ENCODE measurements at regions not wholly inside any gene's neighbourhood (a gene's known extent, or its start where the extent isn't known, plus 50 kb on each side); places are given as distances from the start of the nearest gene placed in this dataset.

GRCh38 chrY:7977301-7977700 lies 1065.7 kb upstream of the AMELY start:
- no peak for DNase-seq (ENCODE audit: low read depth in 2 of 2)

DNA sequence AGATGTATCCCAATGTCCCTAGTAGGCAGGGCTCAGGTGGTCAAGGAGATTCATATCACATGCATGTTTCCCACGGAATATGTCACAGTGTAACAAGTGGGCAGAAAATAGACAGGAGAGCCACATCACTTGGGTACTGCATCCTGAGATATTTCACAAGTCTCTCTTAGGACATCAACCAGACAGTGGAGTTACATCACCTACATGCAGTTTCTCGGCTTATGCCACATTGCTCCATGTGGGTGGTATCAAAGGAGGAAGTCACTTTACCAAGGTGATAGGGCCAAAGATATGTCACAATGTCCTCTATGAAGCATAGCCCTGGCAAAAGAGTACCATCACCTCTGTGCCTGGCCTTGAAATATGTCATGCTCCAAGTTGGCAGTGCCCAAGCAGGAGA lies 1056.7 kb upstream of the AMELY start:
- no peak for DNase-seq (ENCODE audit: low read depth in 2 of 2)

GRCh38 chrY:7966916-7967315 lies 1055.4 kb upstream of the AMELY start:
- DNase-seq (ENCODE audit: low read depth in 2 of 2) = no peak

GRCh38 chrY:7963393-7963792 lies 1051.8 kb upstream of the AMELY start:
- DNase-seq (ENCODE audit: low read depth in 2 of 2) = no peak

DNA sequence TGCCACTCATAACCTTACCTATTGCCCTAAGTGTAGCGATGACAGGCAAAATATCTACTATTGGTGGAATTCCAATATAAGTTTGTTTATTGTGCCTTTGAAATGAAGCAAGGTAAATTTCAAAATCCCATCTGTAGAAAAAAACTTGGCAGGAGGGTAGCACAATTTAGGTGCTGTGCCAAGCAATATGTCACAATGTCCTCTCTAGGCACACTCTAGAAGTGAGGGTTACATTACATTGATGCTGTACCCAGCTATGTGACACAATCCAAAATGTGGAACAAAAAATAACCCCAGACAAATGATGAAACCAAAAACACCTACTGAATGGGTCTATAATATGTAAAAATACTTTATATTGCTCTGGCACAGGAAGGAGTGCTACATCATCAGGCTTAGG lies 1050.8 kb upstream of the AMELY start:
- DNase-seq (ENCODE audit: low read depth in 2 of 2) = no peak

DNA sequence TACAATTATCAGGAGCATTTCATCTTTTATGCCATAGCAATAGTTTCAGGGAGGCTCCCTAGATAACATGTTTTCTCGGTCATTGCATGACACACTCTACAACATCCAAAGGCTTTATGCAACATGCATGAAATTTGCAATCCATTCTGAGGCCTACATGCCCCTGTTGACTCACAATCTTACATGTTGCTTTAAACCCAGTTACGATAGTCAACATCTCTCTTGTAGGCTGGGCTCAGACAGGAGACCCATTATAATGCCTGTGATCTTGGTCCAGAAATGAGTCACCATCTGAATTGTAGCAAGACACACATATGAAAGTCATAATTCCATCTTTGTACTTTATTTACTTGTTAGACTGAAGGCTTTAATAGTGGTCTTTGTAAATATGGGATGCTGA lies 1050.3 kb upstream of the AMELY start:
- no peak for DNase-seq (ENCODE audit: low read depth in 2 of 2)

- DNase-seq (ENCODE audit: low read depth in 2 of 2) = no peak
Measured at GRCh38 chrY:7957773-7958172, 1046.2 kb upstream of the AMELY start.

GRCh38 chrY:7951187-7951852 lies 1039.8 kb upstream of the AMELY start:
- DNase-seq (ENCODE audit: low read depth in 2 of 2) = no peak

DNA sequence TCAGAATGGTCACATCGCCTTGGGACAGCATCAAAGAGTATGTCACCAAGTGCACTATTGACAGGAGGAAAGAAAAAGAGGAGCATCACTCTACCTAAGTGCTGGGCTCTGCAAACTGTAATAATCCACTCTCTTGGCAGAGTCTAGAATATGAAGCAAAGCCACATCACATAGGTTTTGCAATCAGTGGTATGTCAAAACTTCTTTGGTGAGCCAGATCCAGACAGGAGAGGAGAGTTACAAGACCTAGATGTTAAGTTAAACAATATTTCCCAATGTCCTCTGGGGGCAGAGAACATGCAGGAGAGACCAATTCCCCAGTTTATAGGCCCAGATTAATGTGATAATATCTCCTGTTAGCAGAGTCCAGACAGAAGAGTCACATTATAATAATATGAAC lies 1032.6 kb upstream of the AMELY start:
- DNase-seq (ENCODE audit: low read depth in 2 of 2) = no peak

DNA sequence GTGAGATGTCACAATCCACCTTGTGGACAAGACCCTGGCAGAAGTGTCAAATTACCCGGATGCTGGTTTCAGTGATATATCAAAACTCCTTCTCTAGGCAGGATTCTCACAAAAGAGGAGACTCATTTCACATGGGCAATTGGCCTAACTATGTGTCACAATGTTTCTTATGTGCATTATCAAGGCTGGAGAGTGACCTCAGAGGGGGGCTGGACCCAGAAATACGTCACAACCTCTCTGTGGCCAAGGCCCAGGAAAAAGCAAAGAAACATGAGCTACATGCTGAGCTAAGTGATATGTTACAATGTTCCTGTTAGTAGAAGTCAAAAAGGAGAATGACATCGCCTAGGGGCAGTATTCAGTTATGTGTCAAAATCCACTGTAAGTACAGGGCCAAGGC lies 1031.2 kb upstream of the AMELY start:
- DNase-seq (ENCODE audit: low read depth in 2 of 2) = no peak

- no peak for DNase-seq (ENCODE audit: low read depth in 2 of 2)
Measured at GRCh38 chrY:7941856-7942255, 1030.3 kb upstream of the AMELY start.

GRCh38 chrY:7938982-7939718 lies 1027.6 kb upstream of the AMELY start:
- DNase-seq (ENCODE audit: low read depth in 2 of 2) = no peak

DNA sequence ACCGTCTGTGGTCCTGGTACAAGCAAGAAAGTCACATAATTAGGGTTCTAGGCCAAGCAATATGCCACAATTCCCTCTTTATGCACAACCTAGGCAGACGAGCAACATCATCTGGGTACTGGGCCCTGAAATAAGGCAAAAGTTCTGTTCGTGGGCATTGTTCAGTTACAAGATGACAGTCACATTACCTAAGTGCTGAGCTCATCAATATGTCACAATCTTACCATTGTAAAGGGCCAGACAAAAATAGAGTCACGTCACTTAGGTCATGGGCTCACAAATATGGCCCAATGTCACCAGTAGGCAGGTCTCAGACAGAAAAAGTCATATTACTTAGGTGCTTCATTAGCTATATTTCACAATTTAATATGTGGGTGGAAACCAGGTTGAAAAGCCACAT lies 1025.3 kb upstream of the AMELY start:
- no peak for DNase-seq (ENCODE audit: low read depth in 2 of 2)

GRCh38 chrY:7936046-7936445 lies 1024.5 kb upstream of the AMELY start:
- DNase-seq (ENCODE audit: low read depth in 2 of 2) = no peak

- DNase-seq (ENCODE audit: low read depth in 2 of 2) = no peak
Measured at GRCh38 chrY:7935606-7936005, 1024.1 kb upstream of the AMELY start.

GRCh38 chrY:7932424-7932823 lies 1020.9 kb upstream of the AMELY start:
- no peak for DNase-seq (ENCODE audit: low read depth in 2 of 2)

- DNase-seq (ENCODE audit: low read depth in 2 of 2) = no peak
Measured at GRCh38 chrY:7929866-7930265, 1018.3 kb upstream of the AMELY start.

GRCh38 chrY:7924059-7924458 lies 1012.5 kb upstream of the AMELY start:
- DNase-seq (ENCODE audit: low read depth in 2 of 2) = no peak

GRCh38 chrY:7923476-7924017 lies 1012.0 kb upstream of the AMELY start:
- no peak for DNase-seq (ENCODE audit: low read depth in 2 of 2)

GRCh38 chrY:7920382-7920781 lies 1008.8 kb upstream of the AMELY start:
- no peak for DNase-seq (ENCODE audit: low read depth in 2 of 2)

- DNase-seq (ENCODE audit: low read depth in 2 of 2) = no peak
Measured at GRCh38 chrY:7888506-7888905, 977.0 kb upstream of the AMELY start.

DNA sequence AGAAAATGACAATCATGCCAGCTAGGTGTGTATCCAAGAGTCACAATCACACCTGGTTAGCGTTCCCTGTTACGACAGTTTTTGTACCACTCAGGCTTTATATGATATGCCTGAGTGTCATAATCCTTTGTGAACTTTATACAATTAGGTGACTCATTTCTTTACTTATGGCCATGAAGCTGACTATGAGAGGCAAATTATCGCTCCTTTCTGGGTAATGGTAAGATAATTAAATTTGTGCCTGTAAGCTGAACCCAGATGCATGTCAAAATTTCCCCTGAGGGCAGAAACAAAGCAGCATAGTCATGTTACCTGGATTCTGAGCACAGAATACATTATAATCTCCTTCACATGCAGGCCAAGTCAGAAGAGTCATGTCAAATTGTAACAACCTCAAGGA lies 970.1 kb upstream of the AMELY start:
- DNase-seq (ENCODE audit: low read depth in 2 of 2) = no peak

- DNase-seq (ENCODE audit: low read depth in 2 of 2) = no peak
Measured at GRCh38 chrY:7879245-7879644, 967.7 kb upstream of the AMELY start.
